ENCODE measurements at regions not wholly inside any gene's neighbourhood (a gene's known extent, or its start where the extent isn't known, plus 50 kb on each side); places are given as distances from the start of the nearest gene placed in this dataset.
A peak's percentile ranks its signal among the peaks of the same experiment; 100 is the strongest.

DNA sequence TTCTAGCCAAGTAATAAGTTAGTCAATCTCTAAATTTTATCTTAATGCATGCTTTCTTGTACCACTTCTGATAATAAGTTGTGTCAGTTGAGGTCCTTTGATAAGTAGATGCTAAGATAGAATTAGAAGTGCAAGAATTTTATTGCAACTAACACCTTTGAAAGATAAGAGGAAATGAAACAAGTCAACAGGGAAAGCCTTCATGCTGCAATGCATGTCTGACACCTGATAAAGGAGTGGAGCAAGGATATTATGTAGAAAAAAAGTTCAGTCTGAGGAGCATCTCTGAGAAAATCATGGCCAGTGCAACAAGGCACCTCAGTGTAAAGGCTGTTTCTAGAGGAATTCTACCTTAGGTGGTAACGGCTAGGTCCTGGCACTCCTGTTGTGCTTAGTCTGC is 210.7 kb upstream of the PPP1R2C start:
- Histone ChIP-seq H4K20me1 (ENCODE audit: control insufficient read depth, extremely low read depth, insufficient read depth, low read length) (no peaks in the 10 kb centered on the region), H3K36me3 (ENCODE audit: control insufficient read depth in 2 of 2, extremely low read depth in 1 of 2, insufficient read depth in 2 of 2, low read length in 2 of 2) (no peaks in the 10 kb centered on the region), H3K79me2 (ENCODE audit: control insufficient read depth, insufficient read depth, low read length) (no peaks in the 10 kb centered on the region), H2AFZ (ENCODE audit: control insufficient read depth, low read length) (no peak overlapping the region), H3K4me2 (ENCODE audit: control insufficient read depth, extremely low read depth, insufficient read depth, low read depth, low read length) (no peak overlapping the region), H3K4me1 (ENCODE audit: control insufficient read depth, extremely low read depth, insufficient read depth, low read length) (peaks cover 9% of the 10 kb centered on the region), H3K4me3 (ENCODE audit: control insufficient read depth in 2 of 3, extremely low read depth in 1 of 3, insufficient read depth in 2 of 3, low read depth in 1 of 3, low read length in 3 of 3) (no peak overlapping the region), H3K27ac (ENCODE audit: control insufficient read depth, insufficient read depth, low read length) (no peak overlapping the region), H3K9me3 (ENCODE audit: control insufficient read depth, low read depth, low read length) (no peaks in the 10 kb centered on the region), H3K9ac (ENCODE audit: control insufficient read depth, extremely low read depth, insufficient read depth, low read length) (no peak overlapping the region), H3K27me3 (ENCODE audit: control insufficient read depth, extremely low read depth, insufficient read depth, low read length) (no peaks in the 10 kb centered on the region), H3K9me1 (ENCODE audit: control insufficient read depth, extremely low read depth, insufficient read depth, low read length) (no peaks in the 10 kb centered on the region)
- no peak for FAIRE-seq
- TF ChIP-seq, protein P1, sequence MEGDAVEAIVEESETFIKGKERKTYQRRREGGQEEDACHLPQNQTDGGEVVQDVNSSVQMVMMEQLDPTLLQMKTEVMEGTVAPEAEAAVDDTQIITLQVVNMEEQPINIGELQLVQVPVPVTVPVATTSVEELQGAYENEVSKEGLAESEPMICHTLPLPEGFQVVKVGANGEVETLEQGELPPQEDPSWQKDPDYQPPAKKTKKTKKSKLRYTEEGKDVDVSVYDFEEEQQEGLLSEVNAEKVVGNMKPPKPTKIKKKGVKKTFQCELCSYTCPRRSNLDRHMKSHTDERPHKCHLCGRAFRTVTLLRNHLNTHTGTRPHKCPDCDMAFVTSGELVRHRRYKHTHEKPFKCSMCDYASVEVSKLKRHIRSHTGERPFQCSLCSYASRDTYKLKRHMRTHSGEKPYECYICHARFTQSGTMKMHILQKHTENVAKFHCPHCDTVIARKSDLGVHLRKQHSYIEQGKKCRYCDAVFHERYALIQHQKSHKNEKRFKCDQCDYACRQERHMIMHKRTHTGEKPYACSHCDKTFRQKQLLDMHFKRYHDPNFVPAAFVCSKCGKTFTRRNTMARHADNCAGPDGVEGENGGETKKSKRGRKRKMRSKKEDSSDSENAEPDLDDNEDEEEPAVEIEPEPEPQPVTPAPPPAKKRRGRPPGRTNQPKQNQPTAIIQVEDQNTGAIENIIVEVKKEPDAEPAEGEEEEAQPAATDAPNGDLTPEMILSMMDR (optimal IDR thresholded peaks at IDR 0.05 in 1 of 3, IDR thresholded peaks at IDR 0.05 in 1 of 3, conservative IDR thresholded peaks at IDR 0.05 in 1 of 3; ENCODE audit: extremely low read depth in 1 of 3, insufficient read depth in 2 of 3, low read length in 3 of 3) = no peak
- TF ChIP-seq EZH2 (IDR thresholded peaks at IDR 0.05; ENCODE audit: low read length) = no peak
- DNase-seq (ENCODE audit: low read depth, low spot score) = no peak
- dilution Hi-C loops (cut with MboI; ENCODE audit: extremely low pct_ligation_motif_present, low sequenced_read_pairs) = no loop called here

DNA sequence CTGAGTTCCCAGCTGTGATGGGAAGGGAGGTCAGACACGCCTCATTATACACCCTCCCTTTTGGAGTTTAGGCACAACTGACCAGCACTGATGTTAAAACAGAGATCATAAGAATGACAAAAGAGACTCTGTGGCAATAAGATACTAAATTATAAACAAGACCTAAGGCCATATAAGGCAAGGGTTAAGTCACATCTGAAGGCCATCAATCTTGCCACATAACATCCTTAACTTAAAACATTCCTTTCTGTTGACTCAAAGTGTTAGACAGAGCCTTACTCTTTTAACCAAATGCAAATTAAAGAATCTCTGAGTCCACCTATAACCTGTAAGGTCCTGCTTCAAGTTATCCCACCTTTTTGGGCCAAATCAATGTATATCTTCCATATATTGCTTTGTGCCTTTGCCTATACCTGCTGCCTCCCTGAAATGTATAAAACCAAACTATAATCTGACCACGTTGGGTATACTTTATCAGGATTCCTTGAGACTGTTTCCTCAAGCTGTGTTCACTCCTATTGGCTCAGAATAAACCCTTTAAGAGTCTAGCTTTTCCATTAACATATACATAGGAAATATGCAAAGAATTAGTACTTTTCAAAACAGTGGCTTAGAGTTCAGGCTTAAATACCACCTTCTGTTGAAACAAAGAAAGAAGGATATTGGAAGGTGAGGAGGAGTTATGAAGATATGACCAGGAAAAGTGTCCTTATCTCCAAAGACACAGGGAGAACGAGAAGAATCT is 214.4 kb upstream of the PPP1R2C start:
- H2AFZ ChIP-seq (ENCODE audit: control insufficient read depth, low read length) = peak overlapping the region; percentile 36
- no peak for TF ChIP-seq EZH2 (IDR thresholded peaks at IDR 0.05; ENCODE audit: low read length)
- TF ChIP-seq, protein P1 (optimal IDR thresholded peaks at IDR 0.05 in 1 of 3, IDR thresholded peaks at IDR 0.05 in 1 of 3, conservative IDR thresholded peaks at IDR 0.05 in 1 of 3; ENCODE audit: extremely low read depth in 1 of 3, insufficient read depth in 2 of 3, low read length in 3 of 3) = no peak
- H3K79me2 ChIP-seq (ENCODE audit: control insufficient read depth, insufficient read depth, low read length) = no peaks in the 10 kb centered on the region
- H3K9ac ChIP-seq (ENCODE audit: control insufficient read depth, extremely low read depth, insufficient read depth, low read length) = no peak overlapping the region
- H3K4me3 ChIP-seq (ENCODE audit: control insufficient read depth in 2 of 3, extremely low read depth in 1 of 3, insufficient read depth in 2 of 3, low read depth in 1 of 3, low read length in 3 of 3) = no peak overlapping the region
- no peaks in the 10 kb centered on the region for H4K20me1 ChIP-seq (ENCODE audit: control insufficient read depth, extremely low read depth, insufficient read depth, low read length)
- DNase-seq (ENCODE audit: low read depth, low spot score) = no peak
- no peaks in the 10 kb centered on the region for H3K9me1 ChIP-seq (ENCODE audit: control insufficient read depth, extremely low read depth, insufficient read depth, low read length)
- no peak overlapping the region for H3K27ac ChIP-seq (ENCODE audit: control insufficient read depth, insufficient read depth, low read length)
- H3K36me3 ChIP-seq (ENCODE audit: control insufficient read depth in 2 of 2, extremely low read depth in 1 of 2, insufficient read depth in 2 of 2, low read length in 2 of 2) = no peaks in the 10 kb centered on the region
- FAIRE-seq = no peak
- H3K27me3 ChIP-seq (ENCODE audit: control insufficient read depth, extremely low read depth, insufficient read depth, low read length) = no peaks in the 10 kb centered on the region
- H3K4me2 ChIP-seq (ENCODE audit: control insufficient read depth, extremely low read depth, insufficient read depth, low read depth, low read length) = no peak overlapping the region
- H3K9me3 ChIP-seq (ENCODE audit: control insufficient read depth, low read depth, low read length) = no peaks in the 10 kb centered on the region
- dilution Hi-C loops (cut with MboI; ENCODE audit: extremely low pct_ligation_motif_present, low sequenced_read_pairs) = no loop called here
- peaks cover 9% of the 10 kb centered on the region for H3K4me1 ChIP-seq (ENCODE audit: control insufficient read depth, extremely low read depth, insufficient read depth, low read length)
